ENCODE measurements at regions not wholly inside any gene's neighbourhood (a gene's known extent, or its start where the extent isn't known, plus 50 kb on each side); places are given as distances from the start of the nearest gene placed in this dataset.

- DNase-seq (ENCODE audit: low spot score) = no peak
Observed at GRCh38 chr1:30609336-30609998, 113.9 kb downstream of the MATN1 start.

- DNase-seq (ENCODE audit: low spot score) = no peak
Observed at GRCh38 chr1:30607723-30608122, 115.7 kb downstream of the MATN1 start.

DNA sequence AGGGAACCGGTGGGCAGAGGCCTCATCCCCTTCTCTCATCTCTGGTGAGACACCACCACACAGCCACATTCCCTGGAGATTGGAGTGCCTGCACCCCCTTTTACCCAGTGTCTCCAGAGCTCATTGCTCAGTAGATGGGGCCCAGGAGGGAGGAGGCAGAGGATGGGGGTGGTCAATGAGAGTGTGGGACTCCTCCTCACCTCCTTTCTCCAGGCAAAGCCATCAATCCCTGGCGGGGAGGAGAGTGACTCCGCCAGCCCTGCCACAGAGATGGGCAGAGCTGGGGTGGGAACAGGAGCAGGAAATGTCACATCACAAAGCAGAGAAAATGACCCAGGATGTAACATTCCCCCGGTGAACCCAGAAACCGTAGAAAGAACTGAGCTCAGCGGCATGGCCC lies 117.2 kb downstream of the MATN1 start:
- no peak for DNase-seq (ENCODE audit: low spot score)

DNA sequence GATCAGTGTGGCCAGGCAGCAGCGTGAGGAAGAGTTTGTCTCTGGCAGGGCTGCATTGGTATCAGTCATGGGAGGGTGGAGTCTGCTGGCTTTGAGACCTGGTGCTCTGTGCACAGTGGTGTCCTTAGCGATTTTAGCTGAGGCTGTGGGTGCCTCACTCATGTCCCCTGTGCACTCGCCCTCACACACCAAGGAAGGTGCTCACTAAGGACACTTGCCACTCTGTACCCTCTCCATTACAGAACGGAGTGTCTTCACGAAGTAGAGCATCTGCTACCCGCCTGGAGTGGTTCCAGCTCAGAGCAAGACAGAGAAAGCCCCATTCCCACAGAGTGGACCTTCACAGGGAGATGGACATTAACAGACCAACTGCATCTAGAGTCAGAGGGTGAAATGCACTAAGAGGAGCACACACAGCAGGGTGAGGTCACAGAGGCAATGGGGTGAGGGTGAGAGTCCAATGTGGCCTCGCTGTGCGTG lies 117.9 kb downstream of the MATN1 start:
- no peak for DNase-seq (ENCODE audit: low spot score)

DNA sequence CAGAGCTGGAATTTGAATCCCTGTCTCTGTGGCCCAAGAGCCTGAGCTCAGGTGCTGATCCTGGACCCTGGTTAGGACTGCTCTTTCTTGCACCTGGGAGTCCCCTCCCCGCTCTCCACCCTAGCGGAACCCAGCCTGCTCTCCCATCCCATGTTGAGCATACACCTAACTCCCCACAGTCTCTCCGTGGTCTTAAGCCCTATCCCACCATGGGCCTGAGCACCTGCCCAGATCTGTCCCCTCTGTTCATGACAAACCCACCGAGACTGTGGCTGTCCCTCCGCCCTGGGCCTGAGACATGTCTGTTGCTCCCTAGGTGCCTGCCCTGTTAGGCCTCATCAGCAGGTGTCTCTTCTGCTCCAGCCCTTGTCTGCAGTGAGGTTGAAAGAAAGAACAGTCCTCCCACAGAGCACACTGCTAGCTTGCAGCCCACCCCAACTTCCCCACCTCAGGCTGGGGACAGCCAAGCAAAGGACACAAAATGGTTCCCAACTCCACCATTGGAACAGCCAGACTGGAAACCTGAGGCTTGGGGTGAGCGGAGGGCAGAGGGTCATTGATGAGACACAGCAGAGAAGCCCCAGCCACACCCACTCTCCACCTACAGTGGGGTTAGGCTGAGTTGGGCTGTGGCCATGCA lies 118.5 kb downstream of the MATN1 start:
- DNase-seq (ENCODE audit: low spot score) = no peak

DNA sequence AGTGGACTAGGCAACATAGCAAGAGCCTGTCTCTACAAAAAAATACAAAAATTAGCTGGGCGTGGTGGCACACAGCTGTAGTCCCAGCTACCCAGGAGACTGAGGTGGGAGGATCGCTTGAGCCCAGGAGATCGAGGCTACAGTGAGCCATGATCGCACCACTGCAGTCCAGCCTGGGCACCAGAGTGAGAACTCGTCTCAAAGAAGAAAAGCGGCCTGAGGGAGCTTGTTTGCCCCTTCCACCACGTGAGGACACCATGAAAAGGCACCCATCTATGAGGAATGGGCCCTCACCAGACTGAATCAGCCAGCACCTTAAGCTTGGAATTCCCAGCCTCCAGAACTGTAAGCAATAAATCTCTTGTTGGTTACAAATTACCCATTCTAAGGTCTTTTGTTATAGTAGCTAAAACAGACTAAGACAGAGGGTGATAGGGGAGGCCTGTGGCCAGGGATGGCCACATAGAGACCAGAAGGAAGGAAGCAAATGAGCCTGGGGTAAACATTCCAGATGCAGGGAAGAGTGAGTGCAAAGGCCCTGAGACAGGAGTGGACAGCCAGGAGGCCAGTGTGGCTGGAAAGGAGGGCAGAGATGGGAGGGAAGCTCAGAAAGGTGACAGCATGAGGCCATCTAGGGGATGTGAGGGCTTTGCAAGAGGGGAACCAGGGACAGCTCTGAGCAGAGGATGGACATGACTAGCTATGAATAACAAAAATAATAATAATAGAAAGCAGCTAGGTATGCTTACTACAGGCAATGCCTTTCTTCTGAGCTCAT lies 120.1 kb downstream of the MATN1 start:
- DNase-seq (ENCODE audit: low spot score) = no peak

- DNase-seq (ENCODE audit: low spot score) = no peak
Observed at GRCh38 chr1:30601316-30602085, 121.9 kb downstream of the MATN1 start.

DNA sequence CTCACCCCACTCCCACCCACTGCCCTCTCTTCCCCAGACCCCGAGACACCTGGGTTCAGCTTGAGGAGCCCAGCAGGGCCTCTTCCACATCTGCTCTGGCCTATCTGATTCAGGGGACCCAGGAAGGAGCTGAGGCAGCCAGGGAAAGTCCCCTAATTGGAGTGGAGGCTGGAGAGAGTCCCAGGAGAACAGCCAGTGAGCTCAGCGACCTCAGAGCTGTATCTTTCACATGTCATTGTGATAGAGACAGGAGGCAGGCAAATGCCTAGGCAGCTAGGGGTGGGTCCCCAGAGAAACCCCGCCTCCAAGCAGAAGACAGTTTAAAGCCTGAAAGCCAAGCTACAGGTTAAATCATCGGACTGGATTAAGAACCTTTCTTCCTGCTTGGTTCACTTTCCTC lies 122.7 kb downstream of the MATN1 start:
- DNase-seq (ENCODE audit: low spot score) = no peak

DNA sequence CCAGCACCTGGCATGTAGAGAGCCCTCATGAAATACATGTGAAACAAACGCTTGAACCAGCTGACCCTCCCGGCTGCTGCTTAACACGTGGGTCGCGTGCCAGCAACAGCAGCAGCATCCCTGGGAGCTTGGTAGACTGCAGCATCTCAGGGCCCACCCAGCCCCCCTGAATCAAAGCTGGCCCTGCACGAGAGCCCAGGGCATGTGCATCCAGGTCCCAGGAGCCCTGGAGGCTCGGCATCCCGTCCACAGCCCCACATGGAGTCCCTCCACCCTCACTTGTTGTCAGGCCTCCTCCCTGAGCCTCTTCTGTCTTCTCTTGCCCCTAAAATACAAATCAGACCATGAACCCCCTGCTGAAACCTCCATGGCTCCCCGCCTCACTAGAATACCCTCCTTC lies 123.1 kb downstream of the MATN1 start:
- DNase-seq (ENCODE audit: low spot score) = no peak

GRCh38 chr1:30599721-30600120 lies 123.7 kb downstream of the MATN1 start:
- no peak for DNase-seq (ENCODE audit: low spot score)

GRCh38 chr1:30598571-30599114 lies 124.7 kb downstream of the MATN1 start:
- no peak for DNase-seq (ENCODE audit: low spot score)

DNA sequence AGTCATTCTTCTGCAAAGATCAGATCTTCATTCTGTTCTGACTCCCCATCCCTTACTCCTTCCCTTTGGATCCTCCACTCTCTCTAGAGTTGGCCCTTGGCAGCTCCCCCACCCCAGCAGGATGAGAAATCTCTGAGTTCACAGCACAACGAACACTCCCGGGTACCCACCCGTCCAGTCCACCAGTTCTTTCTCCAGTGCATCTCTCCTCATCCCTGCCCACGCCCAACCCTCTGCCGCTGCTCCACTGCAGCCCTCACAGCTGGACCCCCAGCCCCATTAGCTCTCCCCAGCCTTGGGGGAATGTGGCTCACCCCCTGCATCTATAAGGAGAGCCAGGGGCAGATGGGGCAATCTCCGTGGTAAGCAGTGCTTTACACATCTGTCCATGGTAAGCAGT lies 125.7 kb downstream of the MATN1 start:
- no peak for DNase-seq (ENCODE audit: low spot score)

- DNase-seq (ENCODE audit: low spot score) = no peak
Observed at GRCh38 chr1:30596891-30597290, 126.5 kb downstream of the MATN1 start.

DNA sequence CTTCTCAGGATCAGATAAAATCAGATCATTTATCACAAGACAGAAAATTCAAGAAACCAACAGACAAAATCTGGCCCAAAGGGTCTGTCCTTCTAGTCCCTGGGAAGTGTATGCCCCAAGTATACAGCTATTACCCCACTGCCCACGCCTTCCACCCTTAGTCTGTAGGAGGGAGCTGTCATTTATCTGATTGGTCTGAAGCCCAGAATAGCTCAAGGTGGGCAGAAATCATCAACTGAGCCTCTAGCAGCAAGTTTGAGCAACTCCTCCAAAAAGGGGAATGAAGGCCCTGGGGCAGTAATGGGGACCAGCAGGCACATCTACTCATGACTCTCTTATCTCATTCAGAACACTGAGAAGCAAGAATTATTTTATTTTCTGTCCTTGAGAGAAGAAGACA lies 126.9 kb downstream of the MATN1 start:
- DNase-seq (ENCODE audit: low spot score) = no peak

DNA sequence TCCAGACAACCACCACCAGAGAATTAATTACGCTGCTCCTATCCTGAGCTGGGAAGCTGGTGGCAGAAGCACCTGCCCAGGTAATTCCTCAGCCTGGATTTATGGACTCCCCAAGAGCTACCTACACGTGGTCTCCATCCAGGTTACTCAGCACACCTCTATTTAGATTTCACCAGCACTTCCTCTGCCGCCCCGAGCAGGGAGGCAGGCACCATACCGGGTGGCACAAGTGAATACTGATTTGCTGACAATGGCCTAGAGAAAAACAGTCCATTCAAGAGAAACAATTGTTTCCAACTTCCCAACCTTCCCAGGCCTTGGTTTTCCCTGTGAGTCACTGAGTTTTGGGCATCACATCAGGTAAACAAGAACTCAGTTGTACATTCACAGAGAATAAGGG lies 134.3 kb downstream of the MATN1 start:
- no peak for DNase-seq (ENCODE audit: low spot score)

GRCh38 chr1:30588311-30589073 lies 134.9 kb downstream of the MATN1 start:
- DNase-seq (ENCODE audit: low spot score) = no peak

DNA sequence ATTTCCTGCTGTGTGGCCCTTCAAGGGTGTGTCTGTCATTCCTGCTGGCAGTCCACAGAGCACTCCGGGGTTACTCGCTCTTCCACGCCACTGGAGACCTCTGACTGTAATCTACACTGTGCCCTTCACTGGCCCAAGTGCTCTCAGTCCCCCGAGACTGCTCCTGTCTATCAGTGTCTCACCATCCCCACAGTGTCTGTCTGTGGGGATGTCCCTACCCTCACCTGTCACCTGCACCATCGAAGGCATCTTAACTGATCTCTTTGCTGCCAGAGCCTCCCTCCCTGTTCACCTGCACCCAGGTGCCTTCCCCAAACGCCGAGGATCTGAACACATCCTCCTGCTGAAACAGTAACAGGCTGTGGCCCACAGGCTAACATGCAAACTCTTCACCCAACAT lies 136.7 kb downstream of the MATN1 start:
- DNase-seq (ENCODE audit: low spot score) = no peak

DNA sequence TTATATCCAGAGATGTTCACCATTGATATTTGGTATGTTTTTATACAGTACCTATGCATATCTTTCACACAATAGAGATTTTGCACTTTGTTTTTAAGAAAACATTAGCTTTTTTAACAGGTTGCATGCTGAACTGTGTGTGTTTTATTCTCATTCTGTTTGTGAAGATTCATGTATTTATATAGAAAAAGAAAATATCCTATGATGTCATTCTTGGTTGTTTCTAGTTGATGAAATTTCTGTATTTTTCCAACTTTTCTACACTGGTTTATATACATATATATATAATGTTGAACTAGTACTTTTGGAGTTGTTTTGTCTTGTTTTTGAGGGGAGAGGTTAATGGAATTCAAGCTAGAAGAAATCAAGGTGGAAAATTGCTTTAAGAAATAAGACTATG lies 143.8 kb downstream of the MATN1 start:
- DNase-seq (ENCODE audit: low spot score) = no peak

GRCh38 chr1:30575066-30575465 lies 148.3 kb downstream of the MATN1 start:
- DNase-seq (ENCODE audit: low spot score) = no peak

- no peak for DNase-seq (ENCODE audit: low spot score)
Observed at GRCh38 chr1:30572192-30572591, 151.2 kb downstream of the MATN1 start.

GRCh38 chr1:30571380-30571779 lies 152.0 kb downstream of the MATN1 start:
- no peak for DNase-seq (ENCODE audit: low spot score)

All from H4 (cell line).